Panc1 (cell line): ENCODE measurements at regions not wholly inside any gene's neighbourhood (a gene's known extent, or its start where the extent isn't known, plus 50 kb on each side); places are given as distances from the start of the nearest gene placed in this dataset.

Experiments
- ATAC-seq: fragments of 200-7000 bp; cut with Tn5 transposase; 2 replicates; pipeline ENCODE4 v1.9.1; 2020; ENCODE audit warnings: mild to moderate bottlenecking, moderate library complexity
- BruUV-seq: library from RNA; stranded (reverse); fragments of 400-500 nt; replicated peaks from 2 replicates; lab custom pipeline; 2021; lab: Mats Ljungman, UMichigan
- CTCF ChIA-PET: fragments of 300-600 bp; sonication (Branson Sonifier 250); formaldehyde crosslinking; loops from one replicate; lab custom pipeline; 2022; ENCODE audit warnings: antibody characterized with exemption; lab: Charles Lee
- POLR2A ChIA-PET: fragments of 300-600 bp; sonication (Branson Sonifier 250); formaldehyde crosslinking; loops from one replicate; lab custom pipeline; 2022; ENCODE audit warnings: antibody characterized with exemption; lab: Charles Lee
- DNase-seq: peaks from one replicate; pipeline ENCODE4 v3.0.0-alpha.2; 2010; ENCODE audit warnings: low read depth, low spot score
- H3K27ac ChIP-seq: 2 replicates; pipeline ENCODE4 v1.5.1; 2011; ENCODE audit warnings: mild to moderate bottlenecking, low read length, inconsistent platforms
- H3K27me3 ChIP-seq: fragments of 200-500 bp; sonication (Bioruptor generic); 2 replicates; pipeline ENCODE4 v1.6.0; 2014; ENCODE audit warnings: low read length, inconsistent platforms; ENCODE audit not compliant: control insufficient read depth, insufficient read depth
- H3K36me3 ChIP-seq: fragments of 200-500 bp; sonication (Bioruptor generic); 2 replicates; pipeline ENCODE4 v1.5.1; 2014; ENCODE audit warnings: inconsistent platforms, mild to moderate bottlenecking, low read length, moderate library complexity; ENCODE audit not compliant: control insufficient read depth, insufficient read depth
- H3K4me1 ChIP-seq: 2 replicates; pipeline ENCODE4 v1.5.1; 2011; ENCODE audit warnings: inconsistent platforms, mild to moderate bottlenecking, low read length, moderate library complexity; ENCODE audit not compliant: control insufficient read depth, insufficient read depth
- H3K4me3 ChIP-seq, 2 experiments: 2 replicates each; pipeline ENCODE4 v1.5.1; 2011 to 2012; ENCODE audit warnings: low read depth in 2 of 2, low read length in 2 of 2, mild to moderate bottlenecking in 2 of 2, inconsistent platforms in 1 of 2, moderate library complexity in 1 of 2
- H3K9me3 ChIP-seq: fragments of 200-500 bp; sonication (Bioruptor generic); 2 replicates; pipeline ENCODE4 v1.5.1; 2014; ENCODE audit warnings: low read depth, mild to moderate bottlenecking, inconsistent platforms, low read length, moderate library complexity; ENCODE audit not compliant: control insufficient read depth, insufficient read depth
- CTCF ChIP-seq: fragments of 450-650 bp; IDR thresholded peaks from 2 replicates; pipeline ENCODE4 v1.5.1; 2017; ENCODE audit warnings: mild to moderate bottlenecking
- POLR2AphosphoS5 ChIP-seq: IDR thresholded peaks from 2 replicates; pipeline ENCODE4 v1.6.1; 2012; ENCODE audit warnings: mild to moderate bottlenecking, low read depth, low read length, moderate library complexity
- REST ChIP-seq, 2 experiments: IDR thresholded peaks; 2 replicates each; pipeline ENCODE4 v1.6.1; 2011 to 2012; ENCODE audit warnings: low read depth in 2 of 2, control low read depth in 1 of 2, low read length in 1 of 2, mild to moderate bottlenecking in 1 of 2, moderate library complexity in 1 of 2; ENCODE audit not compliant: insufficient read depth in 1 of 2
- SIN3A ChIP-seq: IDR thresholded peaks from 2 replicates; pipeline ENCODE4 v1.6.1; 2012; ENCODE audit warnings: low read depth, mild to moderate bottlenecking, low read length, moderate library complexity, borderline replicate concordance; ENCODE audit not compliant: insufficient read depth
- TCF7L2 ChIP-seq: IDR thresholded peaks from 2 replicates; pipeline ENCODE4 v1.6.1; 2011; ENCODE audit warnings: mild to moderate bottlenecking, low read depth, low read length, inconsistent platforms
- in situ Hi-C: cut with HindIII; loops from 2 replicates; pipeline ENCODE4 v1.10.0; 2016; ENCODE audit warnings: low sequenced_read_pairs, low pct_unique_long_range_greater_than_20kb
- intact Hi-C: fragments of 100-400 bp; cut with micrococcal nuclease; formaldehyde crosslinking; loops from one replicate; pipeline ENCODE4 v1.10.0; 2022; ENCODE audit not compliant: unreplicated experiment

- Histone ChIP-seq H3K4me3 (no peak overlapping the region), H3K27me3 (no peaks in the 10 kb centered on the region), H3K36me3 (no peaks in the 10 kb centered on the region), H3K9me3 (no peaks in the 10 kb centered on the region), H3K4me1 (no peaks in the 10 kb centered on the region), H3K27ac (no peak overlapping the region)
- in situ Hi-C loops, result no loop called here
- intact Hi-C loops, result no loop called here
- ATAC-seq (no peak), DNase-seq (no peak)
- ChIA-PET CTCF (no interaction called here), POLR2A (no interaction called here)
- no peak for TF ChIP-seq POLR2AphosphoS5
- TF ChIP-seq TCF7L2, result no peak
- no peak for TF ChIP-seq SIN3A
- TF ChIP-seq REST (IDR thresholded peaks at IDR 0.05; ENCODE audit: insufficient read depth in 1 of 2, low read depth in 2 of 2, low read length in 1 of 2), result no peak
- TF ChIP-seq CTCF, result no peak
- no TSS peak for BruUV-seq
Observed at GRCh38 chr2:221807706-221808105, 235.6 kb upstream of the EPHA4 start.

- ATAC-seq (no peak), DNase-seq (no peak)
- TF ChIP-seq POLR2AphosphoS5, result no peak
- ChIA-PET CTCF (no interaction called here), POLR2A (no interaction called here)
- BruUV-seq, result no TSS peak
- H3K9me3 ChIP-seq, result no peaks in the 10 kb centered on the region
- in situ Hi-C loops, result no loop called here
- intact Hi-C loops, result no loop called here
- H3K4me3 ChIP-seq, result no peak overlapping the region
- H3K4me1 ChIP-seq, result no peaks in the 10 kb centered on the region
- H3K36me3 ChIP-seq, result no peaks in the 10 kb centered on the region
- H3K27me3 ChIP-seq, result no peaks in the 10 kb centered on the region
- H3K27ac ChIP-seq, result no peak overlapping the region
Observed at GRCh38 chr2:221802089-221802488, 230.0 kb upstream of the EPHA4 start.

- intact Hi-C loops, result no loop called here
Observed at GRCh38 chr2:221792971-221793521, 220.9 kb upstream of the EPHA4 start.

More at GRCh38 chr2:221792971-221793521, 220.9 kb upstream of the EPHA4 start:
- DNase-seq, result no peak
- Histone ChIP-seq H3K4me1 (no peaks in the 10 kb centered on the region), H3K27ac (no peak overlapping the region), H3K4me3 (no peak overlapping the region), H3K27me3 (no peaks in the 10 kb centered on the region), H3K9me3 (no peaks in the 10 kb centered on the region), H3K36me3 (no peaks in the 10 kb centered on the region)
- ChIA-PET CTCF (no interaction called here), POLR2A (no interaction called here)
- TF ChIP-seq CTCF, result no peak
- no peak for TF ChIP-seq SIN3A
- no peak for TF ChIP-seq REST (IDR thresholded peaks at IDR 0.05; ENCODE audit: insufficient read depth in 1 of 2, low read depth in 2 of 2, low read length in 1 of 2)
- no peak for TF ChIP-seq TCF7L2
- no peak for TF ChIP-seq POLR2AphosphoS5
- no peak for ATAC-seq
- in situ Hi-C loops, result no loop called here
- no TSS peak for BruUV-seq
